Nephron progenitor cell (in vitro differentiated cells): ENCODE measurements at regions not wholly inside any gene's neighbourhood (a gene's known extent, or its start where the extent isn't known, plus 50 kb on each side); places are given as distances from the start of the nearest gene placed in this dataset.

Experiments
- DNase-seq: peaks from one replicate; pipeline ENCODE4 v3.0.0; 2021
- H3K27ac Mint-ChIP-seq: 2 replicates; pipeline ENCODE4 v1.8.0; 2021; ENCODE audit warnings: mild to moderate bottlenecking, moderate library complexity, mixed read lengths
- H3K27me3 Mint-ChIP-seq: 2 replicates; pipeline ENCODE4 v1.8.0; 2021; ENCODE audit warnings: mild to moderate bottlenecking, low read depth, mixed read lengths; ENCODE audit not compliant: poor library complexity
- H3K36me3 Mint-ChIP-seq: 2 replicates; pipeline ENCODE4 v1.8.0; 2021; ENCODE audit warnings: low read depth, mixed read lengths
- H3K4me1 Mint-ChIP-seq: 2 replicates; pipeline ENCODE4 v1.8.0; 2021; ENCODE audit warnings: mixed read lengths
- H3K4me3 Mint-ChIP-seq: 2 replicates; pipeline ENCODE4 v1.8.0; 2021; ENCODE audit warnings: mild to moderate bottlenecking, moderate library complexity, mixed read lengths
- H3K9me3 Mint-ChIP-seq: 2 replicates; pipeline ENCODE4 v1.8.0; 2021; ENCODE audit warnings: mild to moderate bottlenecking, moderate library complexity, mixed read lengths
- CTCF ChIP-seq: fragments of 200-600 bp; sonication (generic); IDR thresholded peaks from 2 replicates; pipeline ENCODE4 v1.5.0; 2021; ENCODE audit warnings: antibody characterized with exemption

- TF ChIP-seq CTCF = no peak
- H3K27me3 Mint-ChIP-seq = peaks cover 4% of the 10 kb centered on the region
- no peak for DNase-seq
- no peak overlapping the region for H3K27ac Mint-ChIP-seq
- no peak overlapping the region for H3K4me3 Mint-ChIP-seq
- no peaks in the 10 kb centered on the region for H3K9me3 Mint-ChIP-seq
- no peaks in the 10 kb centered on the region for H3K4me1 Mint-ChIP-seq
- no peaks in the 10 kb centered on the region for H3K36me3 Mint-ChIP-seq
Measured at GRCh38 chr2:21912405-21912804, 788.6 kb downstream of the TDRD15 start.

- no peak for DNase-seq
- Mint-ChIP-seq H3K27ac (no peak overlapping the region), H3K36me3 (no peaks in the 10 kb centered on the region), H3K4me3 (no peak overlapping the region), H3K4me1 (no peaks in the 10 kb centered on the region), H3K9me3 (no peaks in the 10 kb centered on the region), H3K27me3 (peaks cover 4% of the 10 kb centered on the region)
- TF ChIP-seq CTCF = no peak
Measured at GRCh38 chr2:21915201-21915600, 791.4 kb downstream of the TDRD15 start.

- no peak overlapping the region for H3K4me3 Mint-ChIP-seq
- TF ChIP-seq CTCF = no peak
- H3K27ac Mint-ChIP-seq = no peak overlapping the region
- H3K4me1 Mint-ChIP-seq = no peaks in the 10 kb centered on the region
- peaks cover 4% of the 10 kb centered on the region for H3K27me3 Mint-ChIP-seq
- H3K36me3 Mint-ChIP-seq = no peaks in the 10 kb centered on the region
- no peak for DNase-seq
- no peaks in the 10 kb centered on the region for H3K9me3 Mint-ChIP-seq
Measured at GRCh38 chr2:21916934-21917522, 793.3 kb downstream of the TDRD15 start.

- Mint-ChIP-seq H3K4me3 (no peak overlapping the region), H3K27me3 (no peaks in the 10 kb centered on the region), H3K4me1 (no peaks in the 10 kb centered on the region), H3K9me3 (peaks cover 15% of the 10 kb centered on the region), H3K36me3 (no peaks in the 10 kb centered on the region), H3K27ac (no peak overlapping the region)
- DNase-seq = no peak
- TF ChIP-seq CTCF = no peak
Measured at GRCh38 chr2:21920721-21921120, 797.0 kb downstream of the TDRD15 start.

GRCh38 chr2:21924640-21925285 is 801.0 kb downstream of the TDRD15 start:
- Mint-ChIP-seq H3K4me3 (no peak overlapping the region), H3K27ac (no peak overlapping the region), H3K4me1 (peaks cover 5% of the 10 kb centered on the region), H3K36me3 (no peaks in the 10 kb centered on the region), H3K27me3 (no peaks in the 10 kb centered on the region), H3K9me3 (peaks cover 23% of the 10 kb centered on the region)
- TF ChIP-seq CTCF = no peak
- DNase-seq = no peak

GRCh38 chr2:21928292-21928691 is 804.5 kb downstream of the TDRD15 start:
- no peaks in the 10 kb centered on the region for H3K36me3 Mint-ChIP-seq
- H3K9me3 Mint-ChIP-seq = peaks cover 23% of the 10 kb centered on the region
- H3K27ac Mint-ChIP-seq = no peak overlapping the region
- DNase-seq = no peak
- H3K27me3 Mint-ChIP-seq = peaks cover 3% of the 10 kb centered on the region
- peaks cover 10% of the 10 kb centered on the region for H3K4me1 Mint-ChIP-seq
- no peak overlapping the region for H3K4me3 Mint-ChIP-seq
- TF ChIP-seq CTCF = peak; percentile 17
